ENCODE measurements at regions not wholly inside any gene's neighbourhood (a gene's known extent, or its start where the extent isn't known, plus 50 kb on each side); places are given as distances from the start of the nearest gene placed in this dataset.

DNA sequence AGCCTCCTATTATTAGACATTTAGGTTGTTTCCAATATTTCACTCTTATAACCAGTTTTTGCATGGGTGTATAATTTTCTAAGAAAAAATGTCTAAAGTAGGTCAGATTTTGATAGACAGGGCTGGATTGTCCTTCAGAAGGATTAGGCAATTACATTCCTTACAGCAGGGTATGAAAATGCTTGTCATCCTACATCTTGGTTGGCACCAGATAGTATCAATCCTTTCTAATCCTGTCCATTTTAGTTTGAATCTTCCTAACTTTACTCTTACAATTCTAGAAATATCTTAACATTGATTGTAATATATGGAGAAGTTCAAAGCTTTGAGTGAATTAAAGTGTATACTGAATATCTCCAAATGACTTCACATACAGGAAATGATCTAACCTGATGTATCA is 63.0 kb upstream of the ZBED5 start:
- no peak overlapping the region for H3K4me2 ChIP-seq (ENCODE audit: insufficient read depth, low read length)
- no peak overlapping the region for H3K4me3 ChIP-seq (ENCODE audit: low read depth in 1 of 2, low read length in 2 of 2)
- no peak overlapping the region for H2AFZ ChIP-seq (ENCODE audit: low read depth, low read length)
- TF ChIP-seq EZH2 (IDR thresholded peaks at IDR 0.05; ENCODE audit: borderline replicate concordance, low read depth, low read length, severe bottlenecking) = no peak
- TF ChIP-seq, protein P1, sequence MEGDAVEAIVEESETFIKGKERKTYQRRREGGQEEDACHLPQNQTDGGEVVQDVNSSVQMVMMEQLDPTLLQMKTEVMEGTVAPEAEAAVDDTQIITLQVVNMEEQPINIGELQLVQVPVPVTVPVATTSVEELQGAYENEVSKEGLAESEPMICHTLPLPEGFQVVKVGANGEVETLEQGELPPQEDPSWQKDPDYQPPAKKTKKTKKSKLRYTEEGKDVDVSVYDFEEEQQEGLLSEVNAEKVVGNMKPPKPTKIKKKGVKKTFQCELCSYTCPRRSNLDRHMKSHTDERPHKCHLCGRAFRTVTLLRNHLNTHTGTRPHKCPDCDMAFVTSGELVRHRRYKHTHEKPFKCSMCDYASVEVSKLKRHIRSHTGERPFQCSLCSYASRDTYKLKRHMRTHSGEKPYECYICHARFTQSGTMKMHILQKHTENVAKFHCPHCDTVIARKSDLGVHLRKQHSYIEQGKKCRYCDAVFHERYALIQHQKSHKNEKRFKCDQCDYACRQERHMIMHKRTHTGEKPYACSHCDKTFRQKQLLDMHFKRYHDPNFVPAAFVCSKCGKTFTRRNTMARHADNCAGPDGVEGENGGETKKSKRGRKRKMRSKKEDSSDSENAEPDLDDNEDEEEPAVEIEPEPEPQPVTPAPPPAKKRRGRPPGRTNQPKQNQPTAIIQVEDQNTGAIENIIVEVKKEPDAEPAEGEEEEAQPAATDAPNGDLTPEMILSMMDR (IDR thresholded peaks at IDR 0.05; ENCODE audit: borderline replicate concordance, extremely low read depth, low read length, poor library complexity, severe bottlenecking) = no peak
- H3K27me3 ChIP-seq (ENCODE audit: insufficient read depth, low read length, poor library complexity) = peaks cover 15% of the 10 kb centered on the region
- no peaks in the 10 kb centered on the region for H4K20me1 ChIP-seq (ENCODE audit: insufficient read depth, low read length)
- H3K4me1 ChIP-seq (ENCODE audit: insufficient read depth, low read length) = no peaks in the 10 kb centered on the region
- no peak overlapping the region for H3K27ac ChIP-seq (ENCODE audit: low read length)
- no peaks in the 10 kb centered on the region for H3K9me3 ChIP-seq (ENCODE audit: insufficient read depth, low read length, severe bottlenecking)
- H3K79me2 ChIP-seq (ENCODE audit: insufficient read depth, low read length) = no peaks in the 10 kb centered on the region
- H3K36me3 ChIP-seq (ENCODE audit: insufficient read depth, low read length) = no peaks in the 10 kb centered on the region
- no peak overlapping the region for H3K9ac ChIP-seq (ENCODE audit: low read depth, low read length)
- ATAC-seq (ENCODE audit: insufficient read depth, low read depth) (no peak), DNase-seq (no peak)

DNA sequence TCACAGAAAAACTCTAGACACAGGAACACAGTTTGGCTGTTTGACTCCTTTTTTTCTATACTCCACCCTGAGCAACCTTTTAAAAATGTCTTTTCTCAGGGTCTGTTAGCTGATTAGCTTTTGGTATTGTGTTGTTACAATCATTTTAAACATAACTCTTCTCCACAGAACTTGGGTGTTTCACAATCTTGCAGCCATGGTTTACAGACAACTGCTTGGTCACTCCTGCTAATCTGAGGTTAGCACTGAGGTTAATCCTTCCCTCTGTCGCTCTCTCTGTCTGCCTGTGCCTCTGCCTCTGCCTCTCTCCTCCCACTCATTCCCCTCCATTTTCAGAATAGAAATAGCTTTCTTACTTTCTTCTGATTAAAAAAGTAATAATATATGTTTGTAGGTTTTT is 62.4 kb upstream of the ZBED5 start:
- H3K4me3 ChIP-seq (ENCODE audit: low read depth in 1 of 2, low read length in 2 of 2) = no peak overlapping the region
- H3K4me1 ChIP-seq (ENCODE audit: insufficient read depth, low read length) = no peaks in the 10 kb centered on the region
- DNase-seq = no peak
- H3K9ac ChIP-seq (ENCODE audit: low read depth, low read length) = no peak overlapping the region
- H4K20me1 ChIP-seq (ENCODE audit: insufficient read depth, low read length) = no peaks in the 10 kb centered on the region
- no peaks in the 10 kb centered on the region for H3K79me2 ChIP-seq (ENCODE audit: insufficient read depth, low read length)
- H3K27ac ChIP-seq (ENCODE audit: low read length) = no peak overlapping the region
- no peak overlapping the region for H2AFZ ChIP-seq (ENCODE audit: low read depth, low read length)
- no peaks in the 10 kb centered on the region for H3K9me3 ChIP-seq (ENCODE audit: insufficient read depth, low read length, severe bottlenecking)
- no peaks in the 10 kb centered on the region for H3K36me3 ChIP-seq (ENCODE audit: insufficient read depth, low read length)
- no peak for ATAC-seq (ENCODE audit: insufficient read depth, low read depth)
- H3K27me3 ChIP-seq (ENCODE audit: insufficient read depth, low read length, poor library complexity) = peaks cover 9% of the 10 kb centered on the region
- H3K4me2 ChIP-seq (ENCODE audit: insufficient read depth, low read length) = no peak overlapping the region
- TF ChIP-seq, protein P1 (IDR thresholded peaks at IDR 0.05; ENCODE audit: borderline replicate concordance, extremely low read depth, low read length, poor library complexity, severe bottlenecking) = no peak
- no peak for TF ChIP-seq EZH2 (IDR thresholded peaks at IDR 0.05; ENCODE audit: borderline replicate concordance, low read depth, low read length, severe bottlenecking)

DNA sequence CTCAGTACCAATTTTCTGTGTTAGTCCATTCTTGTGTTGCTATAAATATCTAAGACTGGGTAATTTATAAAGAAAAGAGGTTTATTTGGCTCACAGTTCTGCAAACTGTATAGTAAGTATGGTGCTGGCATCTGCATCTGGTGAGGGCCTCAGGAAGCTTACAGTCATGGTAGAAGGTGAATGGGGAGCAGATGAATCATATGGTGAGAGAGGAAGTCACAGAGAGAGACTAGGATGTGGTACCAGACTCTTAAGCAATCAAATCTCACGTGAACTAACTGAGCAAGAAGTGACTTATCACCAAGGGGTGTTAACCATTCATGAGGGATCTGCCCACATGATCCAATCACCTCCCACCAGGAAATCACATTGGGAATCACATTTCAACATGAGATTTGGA is 60.8 kb upstream of the ZBED5 start:
- Histone ChIP-seq H3K4me1 (ENCODE audit: insufficient read depth, low read length) (no peaks in the 10 kb centered on the region), H3K27me3 (ENCODE audit: insufficient read depth, low read length, poor library complexity) (peaks cover 7% of the 10 kb centered on the region), H3K4me3 (ENCODE audit: low read depth in 1 of 2, low read length in 2 of 2) (no peak overlapping the region), H3K27ac (ENCODE audit: low read length) (no peak overlapping the region), H3K4me2 (ENCODE audit: insufficient read depth, low read length) (no peak overlapping the region), H3K9me3 (ENCODE audit: insufficient read depth, low read length, severe bottlenecking) (no peaks in the 10 kb centered on the region), H2AFZ (ENCODE audit: low read depth, low read length) (no peak overlapping the region), H3K36me3 (ENCODE audit: insufficient read depth, low read length) (no peaks in the 10 kb centered on the region), H3K9ac (ENCODE audit: low read depth, low read length) (no peak overlapping the region), H4K20me1 (ENCODE audit: insufficient read depth, low read length) (no peaks in the 10 kb centered on the region), H3K79me2 (ENCODE audit: insufficient read depth, low read length) (no peaks in the 10 kb centered on the region)
- no peak for TF ChIP-seq EZH2 (IDR thresholded peaks at IDR 0.05; ENCODE audit: borderline replicate concordance, low read depth, low read length, severe bottlenecking)
- TF ChIP-seq, protein P1 (IDR thresholded peaks at IDR 0.05; ENCODE audit: borderline replicate concordance, extremely low read depth, low read length, poor library complexity, severe bottlenecking) = no peak
- ATAC-seq (ENCODE audit: insufficient read depth, low read depth) (no peak), DNase-seq (no peak)

DNA sequence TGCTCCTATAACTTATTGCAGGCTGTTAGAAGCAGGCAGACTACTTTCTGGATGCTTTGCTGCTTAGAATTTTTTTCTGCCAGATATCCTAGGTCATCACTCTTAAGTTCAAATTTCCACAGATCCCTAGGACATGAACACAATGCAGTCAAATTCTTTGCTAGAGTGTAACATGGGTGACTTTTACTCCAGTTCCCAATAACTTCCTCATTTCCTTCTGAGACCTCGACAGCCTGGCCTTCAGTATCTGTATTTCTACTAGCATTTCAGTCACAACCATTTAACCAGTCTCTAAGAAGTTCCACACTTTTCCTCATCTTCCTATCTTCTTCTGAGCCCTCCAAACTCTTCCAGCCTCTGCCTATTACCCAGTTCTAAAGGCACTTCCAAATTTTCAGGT is 60.4 kb upstream of the ZBED5 start:
- ATAC-seq (ENCODE audit: insufficient read depth, low read depth) (no peak), DNase-seq (no peak)
- no peaks in the 10 kb centered on the region for H3K36me3 ChIP-seq (ENCODE audit: insufficient read depth, low read length)
- H3K27ac ChIP-seq (ENCODE audit: low read length) = no peak overlapping the region
- H4K20me1 ChIP-seq (ENCODE audit: insufficient read depth, low read length) = no peaks in the 10 kb centered on the region
- H3K4me3 ChIP-seq (ENCODE audit: low read depth in 1 of 2, low read length in 2 of 2) = no peak overlapping the region
- H3K4me1 ChIP-seq (ENCODE audit: insufficient read depth, low read length) = no peaks in the 10 kb centered on the region
- H3K27me3 ChIP-seq (ENCODE audit: insufficient read depth, low read length, poor library complexity) = peaks cover 9% of the 10 kb centered on the region
- TF ChIP-seq EZH2 (IDR thresholded peaks at IDR 0.05; ENCODE audit: borderline replicate concordance, low read depth, low read length, severe bottlenecking) = no peak
- TF ChIP-seq, protein P1 (IDR thresholded peaks at IDR 0.05; ENCODE audit: borderline replicate concordance, extremely low read depth, low read length, poor library complexity, severe bottlenecking) = no peak
- H3K9me3 ChIP-seq (ENCODE audit: insufficient read depth, low read length, severe bottlenecking) = no peaks in the 10 kb centered on the region
- H3K79me2 ChIP-seq (ENCODE audit: insufficient read depth, low read length) = no peaks in the 10 kb centered on the region
- no peak overlapping the region for H2AFZ ChIP-seq (ENCODE audit: low read depth, low read length)
- no peak overlapping the region for H3K4me2 ChIP-seq (ENCODE audit: insufficient read depth, low read length)
- no peak overlapping the region for H3K9ac ChIP-seq (ENCODE audit: low read depth, low read length)

Data from DND-41 (cell line).